ENCODE measurements at regions not wholly inside any gene's neighbourhood (a gene's known extent, or its start where the extent isn't known, plus 50 kb on each side); places are given as distances from the start of the nearest gene placed in this dataset.

DNA sequence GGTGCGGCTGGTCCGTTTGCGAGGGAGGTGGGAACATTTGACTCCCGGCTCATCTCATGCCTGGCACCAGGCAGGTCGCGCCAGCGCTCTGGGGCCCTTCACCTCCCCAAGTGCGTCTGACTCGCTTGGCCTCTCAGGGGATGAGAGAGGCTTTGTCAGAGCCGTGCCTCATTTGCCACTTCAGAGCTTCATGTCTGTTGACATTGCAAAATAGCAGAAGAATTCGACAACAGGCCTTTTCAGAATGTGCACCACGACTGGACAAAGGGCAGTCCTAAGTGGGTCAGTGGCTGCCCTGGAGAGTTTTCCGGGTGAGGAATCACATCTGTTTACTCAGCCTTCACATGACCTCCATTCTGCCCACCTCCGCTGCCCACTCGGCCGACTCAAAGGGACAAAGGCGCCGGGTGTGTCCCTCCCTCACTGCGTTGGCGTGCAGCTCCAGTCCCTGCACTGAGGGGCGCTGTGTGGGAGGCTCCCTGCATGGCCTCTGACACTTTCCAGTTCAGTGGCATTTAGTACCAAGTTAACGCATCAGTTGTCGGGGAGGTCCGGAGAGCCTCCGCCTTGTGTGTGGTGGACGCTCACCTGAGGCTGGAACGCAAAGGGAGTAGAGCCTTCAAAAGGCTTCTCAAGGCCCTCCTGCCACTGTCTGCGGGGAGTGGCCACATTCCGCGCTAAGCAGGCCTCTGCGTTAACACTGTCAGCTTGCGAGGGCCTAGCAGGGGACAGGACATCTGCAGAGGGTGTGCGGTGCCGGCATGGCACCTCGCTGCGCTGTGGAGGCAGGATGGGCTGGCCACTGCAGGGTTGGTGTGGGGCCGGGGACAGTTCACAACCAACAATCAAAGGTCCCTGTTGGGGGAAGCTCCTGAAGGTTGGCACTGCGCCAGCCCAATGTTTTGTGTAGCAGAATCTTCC, 171.5 kb downstream of the NXNL2 start:
- no peak overlapping the region for H3K9ac ChIP-seq (ENCODE audit: low read length)
- H3K9me3 ChIP-seq (ENCODE audit: low read length), result no peaks in the 10 kb centered on the region
- H2AFZ ChIP-seq (ENCODE audit: low read length), result no peak overlapping the region
- no peaks in the 10 kb centered on the region for H3K79me2 ChIP-seq (ENCODE audit: low read length)
- DNase-seq, result no peak
- H3K4me3 ChIP-seq (ENCODE audit: low read length), result no peak overlapping the region
- no peaks in the 10 kb centered on the region for H3K4me1 ChIP-seq (ENCODE audit: low read length)
- H3K36me3 ChIP-seq (ENCODE audit: insufficient read depth, low read length), result no peaks in the 10 kb centered on the region
- no peak overlapping the region for H3K4me2 ChIP-seq (ENCODE audit: low read depth, low read length, poor library complexity, severe bottlenecking)
- H3K27me3 ChIP-seq (ENCODE audit: low read length), result no peaks in the 10 kb centered on the region
- no peaks in the 10 kb centered on the region for H4K20me1 ChIP-seq (ENCODE audit: insufficient read depth, low read depth, low read length)
- H3K9me2 ChIP-seq (replicated peaks; ENCODE audit: insufficient read depth, low read length), result no peaks in the 10 kb centered on the region
- H3K27ac ChIP-seq (ENCODE audit: low read length), result no peak overlapping the region

DNA sequence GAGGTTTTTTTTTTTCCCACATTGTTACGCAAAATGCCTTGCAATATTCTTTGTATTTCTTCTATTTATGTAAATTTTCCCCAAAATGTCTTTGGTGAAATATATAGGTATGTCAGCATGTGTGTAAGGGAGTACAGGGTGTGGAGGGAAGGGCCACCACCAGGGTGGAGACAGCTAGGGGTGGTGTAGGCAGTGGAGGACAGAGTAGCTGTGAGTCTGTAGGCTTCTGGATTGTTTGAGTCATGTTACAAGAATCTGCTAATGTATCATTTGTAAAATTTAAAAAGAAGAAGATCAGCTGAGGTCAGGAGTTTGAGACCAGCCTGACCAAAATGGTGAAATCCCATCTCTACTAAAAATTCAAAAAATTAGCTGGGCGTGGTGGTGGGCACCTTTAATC, 175.5 kb downstream of the NXNL2 start:
- no peak overlapping the region for H3K9ac ChIP-seq (ENCODE audit: low read length)
- H3K27ac ChIP-seq (ENCODE audit: low read length), result no peak overlapping the region
- no peaks in the 10 kb centered on the region for H3K9me2 ChIP-seq (replicated peaks; ENCODE audit: insufficient read depth, low read length)
- DNase-seq, result no peak
- H3K4me2 ChIP-seq (ENCODE audit: low read depth, low read length, poor library complexity, severe bottlenecking), result no peak overlapping the region
- no peaks in the 10 kb centered on the region for H3K36me3 ChIP-seq (ENCODE audit: insufficient read depth, low read length)
- H3K4me1 ChIP-seq (ENCODE audit: low read length), result no peaks in the 10 kb centered on the region
- no peak overlapping the region for H3K4me3 ChIP-seq (ENCODE audit: low read length)
- no peaks in the 10 kb centered on the region for H3K27me3 ChIP-seq (ENCODE audit: low read length)
- H4K20me1 ChIP-seq (ENCODE audit: insufficient read depth, low read depth, low read length), result no peaks in the 10 kb centered on the region
- no peak overlapping the region for H2AFZ ChIP-seq (ENCODE audit: low read length)
- no peaks in the 10 kb centered on the region for H3K79me2 ChIP-seq (ENCODE audit: low read length)
- H3K9me3 ChIP-seq (ENCODE audit: low read length), result no peaks in the 10 kb centered on the region

DNA sequence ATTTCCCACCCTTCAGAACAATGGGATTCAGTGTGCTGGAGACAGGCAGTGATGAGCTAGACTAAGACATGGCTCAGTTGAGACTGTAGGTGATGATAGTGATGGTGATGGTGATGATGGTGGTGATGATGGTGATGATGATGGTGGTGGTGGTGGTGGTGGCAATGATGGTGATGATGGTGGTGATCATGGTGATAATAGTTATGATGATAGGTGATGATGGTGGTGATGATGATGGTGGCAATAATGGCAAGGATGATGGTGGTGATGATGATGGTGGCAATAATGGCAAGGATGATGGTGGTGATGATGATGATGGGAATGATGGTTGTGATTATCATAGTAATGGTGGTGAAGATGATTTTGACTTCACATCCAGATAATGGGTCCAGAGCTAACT, 176.7 kb downstream of the NXNL2 start:
- Histone ChIP-seq H3K27ac (ENCODE audit: low read length) (no peak overlapping the region), H3K9ac (ENCODE audit: low read length) (no peak overlapping the region), H3K79me2 (ENCODE audit: low read length) (no peaks in the 10 kb centered on the region), H3K9me2 (replicated peaks; ENCODE audit: insufficient read depth, low read length) (no peaks in the 10 kb centered on the region), H4K20me1 (ENCODE audit: insufficient read depth, low read depth, low read length) (no peaks in the 10 kb centered on the region), H3K4me3 (ENCODE audit: low read length) (no peak overlapping the region), H2AFZ (ENCODE audit: low read length) (no peak overlapping the region), H3K27me3 (ENCODE audit: low read length) (no peaks in the 10 kb centered on the region), H3K36me3 (ENCODE audit: insufficient read depth, low read length) (no peaks in the 10 kb centered on the region), H3K9me3 (ENCODE audit: low read length) (no peaks in the 10 kb centered on the region), H3K4me2 (ENCODE audit: low read depth, low read length, poor library complexity, severe bottlenecking) (no peak overlapping the region), H3K4me1 (ENCODE audit: low read length) (no peaks in the 10 kb centered on the region)
- no peak for DNase-seq

DNA sequence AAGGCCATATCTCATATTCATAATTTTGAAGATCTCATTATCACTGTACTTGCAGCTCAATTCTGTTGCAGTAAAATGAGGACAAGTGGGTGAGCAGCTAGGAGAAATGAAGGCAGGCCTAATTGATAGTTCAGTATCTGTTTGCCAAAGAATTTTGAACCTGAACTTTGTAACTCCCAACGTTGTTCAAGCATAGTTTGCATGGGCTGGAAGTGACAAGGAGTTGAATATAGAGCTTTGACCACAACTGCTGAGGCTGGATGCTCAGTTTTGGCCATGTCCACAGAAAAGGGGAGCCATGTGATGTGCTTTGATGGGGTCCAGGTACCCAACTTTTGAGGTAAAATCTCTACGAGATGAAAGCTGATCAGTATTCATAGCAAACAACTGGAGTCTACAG, 177.5 kb downstream of the NXNL2 start:
- no peak overlapping the region for H3K4me3 ChIP-seq (ENCODE audit: low read length)
- no peak overlapping the region for H3K27ac ChIP-seq (ENCODE audit: low read length)
- H3K27me3 ChIP-seq (ENCODE audit: low read length), result no peaks in the 10 kb centered on the region
- H3K4me2 ChIP-seq (ENCODE audit: low read depth, low read length, poor library complexity, severe bottlenecking), result no peak overlapping the region
- H3K9me2 ChIP-seq (replicated peaks; ENCODE audit: insufficient read depth, low read length), result no peaks in the 10 kb centered on the region
- no peaks in the 10 kb centered on the region for H3K4me1 ChIP-seq (ENCODE audit: low read length)
- H4K20me1 ChIP-seq (ENCODE audit: insufficient read depth, low read depth, low read length), result no peaks in the 10 kb centered on the region
- H3K9me3 ChIP-seq (ENCODE audit: low read length), result no peaks in the 10 kb centered on the region
- H3K79me2 ChIP-seq (ENCODE audit: low read length), result no peaks in the 10 kb centered on the region
- no peaks in the 10 kb centered on the region for H3K36me3 ChIP-seq (ENCODE audit: insufficient read depth, low read length)
- no peak for DNase-seq
- no peak overlapping the region for H3K9ac ChIP-seq (ENCODE audit: low read length)
- H2AFZ ChIP-seq (ENCODE audit: low read length), result no peak overlapping the region

DNA sequence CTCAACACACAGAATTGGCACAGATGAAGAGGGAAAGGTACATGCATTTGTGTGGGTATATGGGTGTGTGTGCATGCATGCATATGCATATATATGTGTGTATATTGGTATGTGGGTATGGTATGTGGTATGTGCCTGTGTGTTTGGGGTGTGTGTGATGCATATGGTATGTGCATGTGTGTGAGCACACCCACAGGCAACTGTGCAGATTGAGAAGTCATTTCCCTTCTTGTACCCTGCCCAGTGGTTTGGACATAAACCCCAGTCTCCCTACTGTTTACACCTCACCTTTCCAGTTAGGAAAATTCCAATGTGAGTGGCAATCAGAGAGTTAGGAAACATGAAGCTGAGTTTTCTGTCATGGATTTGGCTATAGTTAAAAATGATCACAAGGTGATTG, 178.0 kb downstream of the NXNL2 start:
- no peaks in the 10 kb centered on the region for H3K9me2 ChIP-seq (replicated peaks; ENCODE audit: insufficient read depth, low read length)
- no peak overlapping the region for H3K4me3 ChIP-seq (ENCODE audit: low read length)
- H4K20me1 ChIP-seq (ENCODE audit: insufficient read depth, low read depth, low read length), result no peaks in the 10 kb centered on the region
- no peaks in the 10 kb centered on the region for H3K79me2 ChIP-seq (ENCODE audit: low read length)
- H3K4me2 ChIP-seq (ENCODE audit: low read depth, low read length, poor library complexity, severe bottlenecking), result no peak overlapping the region
- no peaks in the 10 kb centered on the region for H3K27me3 ChIP-seq (ENCODE audit: low read length)
- no peaks in the 10 kb centered on the region for H3K9me3 ChIP-seq (ENCODE audit: low read length)
- no peak overlapping the region for H3K9ac ChIP-seq (ENCODE audit: low read length)
- no peaks in the 10 kb centered on the region for H3K36me3 ChIP-seq (ENCODE audit: insufficient read depth, low read length)
- no peak overlapping the region for H2AFZ ChIP-seq (ENCODE audit: low read length)
- no peak overlapping the region for H3K27ac ChIP-seq (ENCODE audit: low read length)
- H3K4me1 ChIP-seq (ENCODE audit: low read length), result no peaks in the 10 kb centered on the region
- no peak for DNase-seq

DNA sequence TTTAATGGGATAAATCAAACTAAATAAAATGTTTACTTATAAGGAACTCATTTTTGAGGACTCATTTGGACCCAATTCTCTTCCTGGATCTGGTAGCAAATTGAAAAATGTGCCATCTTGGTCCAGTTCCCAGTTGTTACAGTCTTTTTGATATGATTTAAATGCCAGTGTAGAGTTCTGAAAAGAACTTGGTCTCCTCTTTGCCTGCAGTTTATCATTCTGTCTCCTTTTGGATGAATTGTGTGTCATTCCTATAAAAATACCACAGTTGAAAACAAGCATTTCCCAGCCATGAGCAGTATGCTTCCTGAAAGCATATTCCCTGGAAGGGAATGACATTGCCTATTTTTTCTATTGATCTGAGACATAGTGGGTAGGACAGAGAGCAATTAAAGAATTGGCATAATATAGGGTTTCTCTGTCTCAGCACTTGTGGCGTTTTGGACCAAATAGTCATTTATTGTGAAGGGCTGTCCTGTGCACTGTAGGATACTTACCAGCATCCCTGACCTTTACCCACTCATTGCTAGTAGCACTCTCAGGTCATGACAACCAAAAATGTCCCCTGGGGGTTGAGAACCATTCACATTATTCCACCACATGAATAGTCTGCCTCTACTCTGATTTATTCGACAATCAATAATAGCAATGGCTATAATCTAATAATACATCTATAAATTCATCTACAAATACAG, 181.8 kb downstream of the NXNL2 start:
- H3K27me3 ChIP-seq (ENCODE audit: low read length), result no peaks in the 10 kb centered on the region
- no peak overlapping the region for H3K4me3 ChIP-seq (ENCODE audit: low read length)
- DNase-seq, result no peak
- H2AFZ ChIP-seq (ENCODE audit: low read length), result no peak overlapping the region
- H3K9me2 ChIP-seq (replicated peaks; ENCODE audit: insufficient read depth, low read length), result no peaks in the 10 kb centered on the region
- no peak overlapping the region for H3K27ac ChIP-seq (ENCODE audit: low read length)
- no peaks in the 10 kb centered on the region for H3K4me1 ChIP-seq (ENCODE audit: low read length)
- no peak overlapping the region for H3K4me2 ChIP-seq (ENCODE audit: low read depth, low read length, poor library complexity, severe bottlenecking)
- H3K36me3 ChIP-seq (ENCODE audit: insufficient read depth, low read length), result no peaks in the 10 kb centered on the region
- H3K9ac ChIP-seq (ENCODE audit: low read length), result no peak overlapping the region
- H4K20me1 ChIP-seq (ENCODE audit: insufficient read depth, low read depth, low read length), result no peaks in the 10 kb centered on the region
- no peaks in the 10 kb centered on the region for H3K9me3 ChIP-seq (ENCODE audit: low read length)
- no peaks in the 10 kb centered on the region for H3K79me2 ChIP-seq (ENCODE audit: low read length)

DNA sequence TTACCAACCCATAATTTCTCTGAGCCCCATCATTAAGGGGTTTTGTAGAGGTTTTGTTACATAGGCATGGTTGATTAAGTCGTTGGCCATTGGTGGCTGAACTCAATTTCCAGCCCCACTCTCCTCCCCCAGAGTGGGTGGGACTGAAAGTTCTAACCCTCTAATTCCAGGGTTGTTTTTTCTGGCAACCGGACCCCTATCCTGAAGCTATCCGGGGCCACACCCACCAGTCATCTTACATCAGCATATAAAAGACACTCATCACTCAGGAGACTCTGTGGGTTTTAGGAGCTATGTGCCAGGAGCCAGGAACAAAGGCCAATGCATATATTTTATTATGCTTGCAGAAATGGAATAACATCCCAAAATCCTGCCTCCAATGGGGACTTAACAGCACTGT, 186.0 kb downstream of the NXNL2 start:
- DNase-seq, result no peak
- Histone ChIP-seq H3K4me3 (ENCODE audit: low read length) (no peak overlapping the region), H2AFZ (ENCODE audit: low read length) (no peak overlapping the region), H3K9me2 (replicated peaks; ENCODE audit: insufficient read depth, low read length) (no peaks in the 10 kb centered on the region), H3K4me1 (ENCODE audit: low read length) (no peaks in the 10 kb centered on the region), H3K9ac (ENCODE audit: low read length) (no peak overlapping the region), H3K79me2 (ENCODE audit: low read length) (no peaks in the 10 kb centered on the region), H3K27ac (ENCODE audit: low read length) (no peak overlapping the region), H3K36me3 (ENCODE audit: insufficient read depth, low read length) (no peaks in the 10 kb centered on the region), H3K9me3 (ENCODE audit: low read length) (no peaks in the 10 kb centered on the region), H3K27me3 (ENCODE audit: low read length) (no peaks in the 10 kb centered on the region), H4K20me1 (ENCODE audit: insufficient read depth, low read depth, low read length) (no peaks in the 10 kb centered on the region), H3K4me2 (ENCODE audit: low read depth, low read length, poor library complexity, severe bottlenecking) (no peak overlapping the region)

DNA sequence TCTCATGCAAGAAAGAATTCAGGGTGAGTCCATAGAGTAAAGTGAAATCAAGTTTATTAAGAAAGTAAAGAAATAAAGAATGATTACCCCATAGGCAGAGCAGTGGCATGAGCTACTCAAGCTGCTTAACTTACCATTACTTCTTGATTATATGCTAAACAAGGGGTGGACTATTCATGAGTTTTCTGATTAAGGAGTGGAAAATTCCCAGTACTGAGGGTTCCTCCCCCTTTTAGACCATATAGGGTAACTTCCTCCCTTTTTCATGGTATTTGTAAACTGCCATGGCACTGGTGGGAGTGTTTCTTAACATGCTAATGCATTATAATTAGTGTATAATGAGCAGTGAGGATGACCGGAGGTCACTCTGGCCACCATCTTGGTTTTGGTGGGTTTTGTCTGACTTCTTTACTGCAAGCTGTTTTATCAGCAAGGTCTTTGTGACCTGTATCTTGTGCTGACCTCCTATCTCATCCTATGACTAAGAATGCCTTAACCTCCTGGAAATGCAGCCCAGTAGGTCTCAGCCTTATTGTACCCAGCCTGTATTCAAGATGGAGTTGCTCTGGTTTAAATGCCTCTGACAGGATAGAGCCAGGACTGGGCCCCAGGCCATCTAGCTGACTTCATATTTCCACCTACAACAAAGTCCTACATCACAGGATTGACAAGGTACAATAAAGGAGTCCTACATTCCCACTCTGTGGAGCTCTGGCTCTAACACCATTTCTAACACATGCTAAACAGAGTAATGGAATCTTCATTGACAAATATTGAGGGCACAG, 186.7 kb downstream of the NXNL2 start:
- H3K4me1 ChIP-seq (ENCODE audit: low read length), result no peaks in the 10 kb centered on the region
- no peak overlapping the region for H3K4me2 ChIP-seq (ENCODE audit: low read depth, low read length, poor library complexity, severe bottlenecking)
- no peaks in the 10 kb centered on the region for H3K9me2 ChIP-seq (replicated peaks; ENCODE audit: insufficient read depth, low read length)
- H3K9me3 ChIP-seq (ENCODE audit: low read length), result no peaks in the 10 kb centered on the region
- no peaks in the 10 kb centered on the region for H3K27me3 ChIP-seq (ENCODE audit: low read length)
- H3K36me3 ChIP-seq (ENCODE audit: insufficient read depth, low read length), result no peaks in the 10 kb centered on the region
- no peak overlapping the region for H3K4me3 ChIP-seq (ENCODE audit: low read length)
- no peaks in the 10 kb centered on the region for H3K79me2 ChIP-seq (ENCODE audit: low read length)
- no peak overlapping the region for H3K27ac ChIP-seq (ENCODE audit: low read length)
- no peak overlapping the region for H2AFZ ChIP-seq (ENCODE audit: low read length)
- H3K9ac ChIP-seq (ENCODE audit: low read length), result no peak overlapping the region
- DNase-seq, result no peak
- no peaks in the 10 kb centered on the region for H4K20me1 ChIP-seq (ENCODE audit: insufficient read depth, low read depth, low read length)

Measured in Karpas-422 (cell line).